RWPE2 (cell line): ENCODE measurements at regions not wholly inside any gene's neighbourhood (a gene's known extent, or its start where the extent isn't known, plus 50 kb on each side); places are given as distances from the start of the nearest gene placed in this dataset.

ENCODE experiments used
- ATAC-seq: fragments of 200-7000 bp; cut with Tn5 transposase; 3 replicates; pipeline ENCODE4 v1.9.1; 2021; ENCODE audit warnings: low read depth
- DNase-seq: peaks from one replicate; pipeline ENCODE4 v3.0.0-alpha.2; 2020; ENCODE audit warnings: low spot score
- H3K27ac ChIP-seq: fragments of 450-650 bp; 2 replicates; pipeline ENCODE4 v1.5.1; 2017; ENCODE audit warnings: mild to moderate bottlenecking; ENCODE audit not compliant: poor library complexity, severe bottlenecking
- H3K27me3 ChIP-seq: fragments of 250-450 bp; sonication (Bioruptor Pico); 2 replicates; pipeline ENCODE4 v1.5.1; 2021; ENCODE audit warnings: mild to moderate bottlenecking, moderate library complexity; ENCODE audit not compliant: insufficient read depth, poor library complexity, severe bottlenecking
- H3K36me3 ChIP-seq: fragments of 250-450 bp; sonication (Bioruptor Pico); 2 replicates; pipeline ENCODE4 v1.5.1; 2020; ENCODE audit warnings: low read depth, mild to moderate bottlenecking, moderate library complexity
- H3K4me1 ChIP-seq: fragments of 250-450 bp; sonication (Bioruptor Pico); 2 replicates; pipeline ENCODE4 v1.5.1; 2021; ENCODE audit warnings: mild to moderate bottlenecking, moderate library complexity; ENCODE audit not compliant: insufficient read depth, poor library complexity, severe bottlenecking
- H3K4me3 ChIP-seq: fragments of 250-450 bp; sonication (Bioruptor Pico); 2 replicates; pipeline ENCODE4 v1.5.1; 2021; ENCODE audit warnings: mild to moderate bottlenecking, moderate library complexity; ENCODE audit not compliant: severe bottlenecking
- H3K9me3 ChIP-seq: fragments of 250-450 bp; sonication (Bioruptor Pico); 2 replicates; pipeline ENCODE4 v1.5.1; 2021; ENCODE audit warnings: mild to moderate bottlenecking, moderate library complexity; ENCODE audit not compliant: severe bottlenecking
- TF ChIP-seq, protein P1 (sequence below): fragments of 450-650 bp; IDR thresholded peaks from one replicate; pipeline ENCODE4 v1.5.1; 2017; ENCODE audit warnings: mild to moderate bottlenecking, moderate library complexity; ENCODE audit not compliant: poor library complexity, severe bottlenecking

DNA sequence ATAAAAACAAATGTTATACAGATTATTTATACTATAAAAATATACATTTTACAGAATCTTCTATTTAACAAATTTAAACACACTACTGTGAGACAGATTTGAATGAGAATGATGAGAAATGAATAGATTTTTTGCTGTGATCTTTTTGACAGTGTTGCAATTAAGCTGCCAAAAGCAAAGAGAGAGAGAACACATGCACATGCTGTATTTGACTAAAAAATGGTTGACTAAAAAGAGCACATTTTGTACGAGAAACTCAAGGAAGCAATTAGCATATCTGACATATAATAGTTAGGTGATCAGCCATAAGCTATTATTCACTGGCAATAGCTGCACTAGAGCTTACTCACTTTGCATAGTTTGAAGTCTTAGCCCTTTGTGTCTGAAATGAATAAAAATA lies 115.8 kb downstream of the SYT10 start:
- no peak for ATAC-seq

DNA sequence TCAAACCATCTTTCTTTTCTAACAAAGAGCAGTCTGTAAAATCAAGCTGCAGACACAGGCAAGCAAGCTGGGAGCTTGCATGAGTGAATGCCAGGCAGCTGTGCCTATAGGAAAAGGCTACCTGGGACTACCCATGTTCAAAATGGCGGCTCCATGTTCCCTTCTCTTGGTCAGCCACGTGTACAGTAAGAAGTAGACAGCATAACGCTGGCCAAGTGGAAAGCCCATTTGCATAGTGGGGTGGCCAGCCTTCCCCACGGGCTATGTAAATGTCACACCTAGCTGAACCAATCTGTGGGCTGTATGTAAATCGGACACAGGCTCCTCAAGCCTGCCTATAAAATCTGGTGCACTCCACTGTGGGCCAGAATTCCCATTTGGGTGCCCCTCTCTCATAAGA lies 117.1 kb downstream of the SYT10 start:
- Histone ChIP-seq H3K27ac (no peak overlapping the region), H3K36me3 (no peaks in the 10 kb centered on the region), H3K4me1 (no peaks in the 10 kb centered on the region), H3K27me3 (no peaks in the 10 kb centered on the region), H3K9me3 (no peaks in the 10 kb centered on the region), H3K4me3 (no peak overlapping the region)
- ATAC-seq (no peak), DNase-seq (no peak)
- TF ChIP-seq, protein P1, sequence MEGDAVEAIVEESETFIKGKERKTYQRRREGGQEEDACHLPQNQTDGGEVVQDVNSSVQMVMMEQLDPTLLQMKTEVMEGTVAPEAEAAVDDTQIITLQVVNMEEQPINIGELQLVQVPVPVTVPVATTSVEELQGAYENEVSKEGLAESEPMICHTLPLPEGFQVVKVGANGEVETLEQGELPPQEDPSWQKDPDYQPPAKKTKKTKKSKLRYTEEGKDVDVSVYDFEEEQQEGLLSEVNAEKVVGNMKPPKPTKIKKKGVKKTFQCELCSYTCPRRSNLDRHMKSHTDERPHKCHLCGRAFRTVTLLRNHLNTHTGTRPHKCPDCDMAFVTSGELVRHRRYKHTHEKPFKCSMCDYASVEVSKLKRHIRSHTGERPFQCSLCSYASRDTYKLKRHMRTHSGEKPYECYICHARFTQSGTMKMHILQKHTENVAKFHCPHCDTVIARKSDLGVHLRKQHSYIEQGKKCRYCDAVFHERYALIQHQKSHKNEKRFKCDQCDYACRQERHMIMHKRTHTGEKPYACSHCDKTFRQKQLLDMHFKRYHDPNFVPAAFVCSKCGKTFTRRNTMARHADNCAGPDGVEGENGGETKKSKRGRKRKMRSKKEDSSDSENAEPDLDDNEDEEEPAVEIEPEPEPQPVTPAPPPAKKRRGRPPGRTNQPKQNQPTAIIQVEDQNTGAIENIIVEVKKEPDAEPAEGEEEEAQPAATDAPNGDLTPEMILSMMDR, result no peak

More for the DNA sequence above, 115.8 kb downstream of the SYT10 start:
- DNase-seq, result no peak
- Histone ChIP-seq H3K9me3 (no peaks in the 10 kb centered on the region), H3K27ac (no peak overlapping the region), H3K4me1 (no peaks in the 10 kb centered on the region), H3K4me3 (no peak overlapping the region), H3K27me3 (no peaks in the 10 kb centered on the region), H3K36me3 (no peaks in the 10 kb centered on the region)
- TF ChIP-seq, protein P1, result no peak

DNA sequence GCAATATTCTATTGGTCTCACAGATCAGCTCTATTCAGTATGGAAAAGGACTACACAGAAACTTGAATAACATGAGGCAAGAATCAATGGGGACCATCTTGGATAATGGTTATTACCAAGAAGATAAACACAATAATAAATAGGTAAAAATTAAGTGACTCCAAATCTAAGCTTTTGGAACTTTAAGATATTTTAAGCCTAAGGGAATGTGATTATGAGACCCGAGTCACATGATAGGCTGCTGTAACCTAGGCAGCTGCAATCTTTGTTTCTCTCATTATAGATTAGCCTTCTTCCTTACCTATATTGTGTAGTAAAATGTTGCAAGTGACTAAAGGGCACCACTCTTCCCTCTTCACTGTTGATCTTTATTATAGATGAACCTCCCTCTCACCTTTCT lies 121.9 kb downstream of the SYT10 start:
- DNase-seq (no peak), ATAC-seq (no peak)
- Histone ChIP-seq H3K4me1 (no peaks in the 10 kb centered on the region), H3K27me3 (no peaks in the 10 kb centered on the region), H3K27ac (no peak overlapping the region), H3K9me3 (no peaks in the 10 kb centered on the region), H3K36me3 (no peaks in the 10 kb centered on the region), H3K4me3 (no peak overlapping the region)
- TF ChIP-seq, protein P1, result no peak

DNA sequence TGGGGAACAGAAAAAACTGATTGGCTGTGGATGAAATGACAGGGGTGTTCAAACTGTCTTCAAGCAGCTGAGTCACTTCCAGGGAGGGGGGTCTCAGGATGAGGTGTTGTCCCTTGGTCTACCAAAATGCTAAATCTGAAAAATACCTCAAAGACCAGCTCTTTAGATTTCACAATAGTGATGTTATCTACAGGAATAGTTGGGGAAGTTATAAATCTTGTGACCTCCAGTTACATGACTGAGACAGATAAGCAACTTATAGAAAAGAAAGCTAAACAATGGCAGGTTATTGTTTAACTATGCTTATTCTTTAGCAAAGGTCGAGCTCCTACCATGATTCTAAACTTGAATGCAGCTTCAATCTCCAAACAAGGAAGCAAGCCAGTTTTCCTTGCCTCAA lies 125.4 kb downstream of the SYT10 start:
- no peak overlapping the region for H3K27ac ChIP-seq
- H3K9me3 ChIP-seq, result no peaks in the 10 kb centered on the region
- DNase-seq (no peak), ATAC-seq (no peak)
- no peaks in the 10 kb centered on the region for H3K27me3 ChIP-seq
- no peak overlapping the region for H3K4me3 ChIP-seq
- H3K4me1 ChIP-seq, result no peaks in the 10 kb centered on the region
- TF ChIP-seq, protein P1, result no peak
- H3K36me3 ChIP-seq, result no peaks in the 10 kb centered on the region

DNA sequence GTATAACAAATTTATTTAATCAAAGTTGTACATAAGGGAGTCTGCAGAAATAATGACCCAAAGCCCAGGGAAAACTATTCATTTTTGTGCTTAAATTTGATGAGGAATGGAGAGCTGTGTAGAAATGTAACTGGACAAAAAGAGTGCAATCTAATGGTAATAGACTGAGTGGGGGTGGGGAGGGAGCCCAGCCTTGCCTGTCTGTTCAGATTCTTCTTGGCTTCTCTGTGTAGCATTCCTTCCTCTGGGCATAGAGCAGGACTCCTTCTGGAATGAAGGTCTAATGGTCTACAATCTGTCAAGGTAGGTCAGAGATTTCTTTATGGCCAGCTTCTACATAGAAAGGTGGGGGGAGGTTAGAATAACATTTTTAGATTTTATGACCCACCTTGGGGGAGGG lies 126.1 kb downstream of the SYT10 start:
- H3K9me3 ChIP-seq, result no peaks in the 10 kb centered on the region
- no peaks in the 10 kb centered on the region for H3K27me3 ChIP-seq
- H3K27ac ChIP-seq, result no peak overlapping the region
- ATAC-seq (no peak), DNase-seq (no peak)
- H3K4me1 ChIP-seq, result no peaks in the 10 kb centered on the region
- H3K4me3 ChIP-seq, result no peak overlapping the region
- H3K36me3 ChIP-seq, result no peaks in the 10 kb centered on the region
- TF ChIP-seq, protein P1, result no peak
